Cardiac muscle cell (in vitro differentiated cells and primary cell): ENCODE measurements at regions not wholly inside any gene's neighbourhood (a gene's known extent, or its start where the extent isn't known, plus 50 kb on each side); places are given as distances from the start of the nearest gene placed in this dataset.

Experiments
- DNase-seq, 2 donors: peaks; one replicate each; pipeline versions ENCODE4 v3.0.0 to v3.0.0-alpha.2; 2010 to 2017; ENCODE audit warnings: low read depth in 1 of 2, low spot score in 1 of 2
- H3K27ac ChIP-seq: fragments of 200-600 bp; sonication (generic); 2 replicates; pipeline ENCODE4 v1.5.1; 2016
- H3K27me3 ChIP-seq: fragments of 200-600 bp; sonication (generic); 2 replicates; pipeline ENCODE4 v1.6.0; 2016; ENCODE audit warnings: control low read depth
- H3K36me3 ChIP-seq: fragments of 200-600 bp; sonication (generic); 2 replicates; pipeline ENCODE4 v1.5.1; 2016; ENCODE audit warnings: control low read depth
- H3K4me1 ChIP-seq: fragments of 200-600 bp; sonication (generic); 2 replicates; pipeline ENCODE4 v1.8.1; 2017; ENCODE audit warnings: low read depth, mild to moderate bottlenecking, mixed run types
- H3K4me3 ChIP-seq: fragments of 200-600 bp; sonication (generic); 2 replicates; pipeline ENCODE4 v1.5.1; 2016; ENCODE audit warnings: mild to moderate bottlenecking
- H3K9me3 ChIP-seq: fragments of 200-600 bp; sonication (generic); 2 replicates; pipeline ENCODE4 v1.5.1; 2017; ENCODE audit warnings: low read depth, mild to moderate bottlenecking, control low read depth
- TF ChIP-seq, protein P1 (sequence below): IDR thresholded peaks from 2 replicates; pipeline ENCODE4 v1.5.1; 2012; ENCODE audit warnings: low read depth, mild to moderate bottlenecking, low read length

GRCh38 chr4:64559571-64559970 lies 150.3 kb upstream of the TECRL start:
- Histone ChIP-seq H3K27ac (no peak overlapping the region), H3K4me3 (no peak overlapping the region)

DNA sequence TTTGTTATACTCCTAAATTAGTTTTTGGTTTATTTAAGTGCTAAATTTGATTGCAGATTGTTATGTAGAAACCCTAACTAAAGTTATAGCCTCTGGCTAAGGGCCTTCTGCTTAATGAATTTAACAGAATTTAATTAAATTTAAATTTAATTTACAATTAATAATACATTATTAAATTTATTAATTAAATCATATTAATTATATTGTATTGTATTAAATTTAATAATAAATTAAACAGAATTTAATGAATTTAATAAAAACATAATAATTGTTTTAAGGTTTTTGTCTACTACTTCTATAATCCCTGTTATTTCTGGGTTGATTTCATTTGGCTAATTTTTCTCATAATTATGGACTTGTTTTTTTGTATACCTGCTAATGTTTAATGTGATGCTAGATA lies 141.9 kb upstream of the TECRL start:
- no peaks in the 10 kb centered on the region for H3K9me3 ChIP-seq
- H3K36me3 ChIP-seq = no peaks in the 10 kb centered on the region
- H3K27me3 ChIP-seq = no peaks in the 10 kb centered on the region
- TF ChIP-seq, protein P1, sequence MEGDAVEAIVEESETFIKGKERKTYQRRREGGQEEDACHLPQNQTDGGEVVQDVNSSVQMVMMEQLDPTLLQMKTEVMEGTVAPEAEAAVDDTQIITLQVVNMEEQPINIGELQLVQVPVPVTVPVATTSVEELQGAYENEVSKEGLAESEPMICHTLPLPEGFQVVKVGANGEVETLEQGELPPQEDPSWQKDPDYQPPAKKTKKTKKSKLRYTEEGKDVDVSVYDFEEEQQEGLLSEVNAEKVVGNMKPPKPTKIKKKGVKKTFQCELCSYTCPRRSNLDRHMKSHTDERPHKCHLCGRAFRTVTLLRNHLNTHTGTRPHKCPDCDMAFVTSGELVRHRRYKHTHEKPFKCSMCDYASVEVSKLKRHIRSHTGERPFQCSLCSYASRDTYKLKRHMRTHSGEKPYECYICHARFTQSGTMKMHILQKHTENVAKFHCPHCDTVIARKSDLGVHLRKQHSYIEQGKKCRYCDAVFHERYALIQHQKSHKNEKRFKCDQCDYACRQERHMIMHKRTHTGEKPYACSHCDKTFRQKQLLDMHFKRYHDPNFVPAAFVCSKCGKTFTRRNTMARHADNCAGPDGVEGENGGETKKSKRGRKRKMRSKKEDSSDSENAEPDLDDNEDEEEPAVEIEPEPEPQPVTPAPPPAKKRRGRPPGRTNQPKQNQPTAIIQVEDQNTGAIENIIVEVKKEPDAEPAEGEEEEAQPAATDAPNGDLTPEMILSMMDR = no peak
- H3K4me1 ChIP-seq = no peaks in the 10 kb centered on the region
- no peak overlapping the region for H3K4me3 ChIP-seq
- no peak for DNase-seq
- H3K27ac ChIP-seq = no peak overlapping the region

More at GRCh38 chr4:64559571-64559970, 150.3 kb upstream of the TECRL start:
- Histone ChIP-seq H3K27me3 (no peaks in the 10 kb centered on the region), H3K9me3 (no peaks in the 10 kb centered on the region), H3K4me1 (no peaks in the 10 kb centered on the region), H3K36me3 (no peaks in the 10 kb centered on the region)
- DNase-seq = no peak
- TF ChIP-seq, protein P1 = no peak

DNA sequence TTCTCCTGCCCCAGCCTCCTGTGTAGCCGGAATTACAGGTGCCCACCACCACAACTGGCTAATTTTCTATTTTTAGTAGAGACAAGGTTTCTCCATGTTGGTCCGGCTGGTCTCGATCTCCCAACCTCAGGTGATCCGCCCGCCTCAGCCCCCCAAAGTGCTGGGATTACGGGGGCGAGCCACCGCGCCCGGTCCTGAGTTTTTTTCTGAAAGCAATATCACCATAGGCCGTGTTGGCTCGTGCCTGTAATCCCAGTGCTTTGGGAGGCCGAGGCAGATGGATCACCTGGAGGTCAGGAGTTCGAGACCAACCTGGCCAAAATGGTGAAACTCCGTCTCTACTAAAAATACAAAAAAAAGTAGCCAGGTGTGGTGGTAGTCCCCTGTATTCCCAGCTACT lies 136.3 kb upstream of the TECRL start:
- H3K9me3 ChIP-seq = no peaks in the 10 kb centered on the region
- H3K4me1 ChIP-seq = no peaks in the 10 kb centered on the region
- TF ChIP-seq, protein P1 = no peak
- no peaks in the 10 kb centered on the region for H3K36me3 ChIP-seq
- no peaks in the 10 kb centered on the region for H3K27me3 ChIP-seq
- no peak for DNase-seq
- no peak overlapping the region for H3K27ac ChIP-seq
- H3K4me3 ChIP-seq = no peak overlapping the region

- Histone ChIP-seq H3K4me1 (peaks cover 8% of the 10 kb centered on the region), H3K36me3 (no peaks in the 10 kb centered on the region), H3K4me3 (no peak overlapping the region), H3K9me3 (no peaks in the 10 kb centered on the region), H3K27me3 (no peaks in the 10 kb centered on the region), H3K27ac (peak overlapping the region; percentile 31)
- TF ChIP-seq, protein P1 = peak; percentile 82
- DNase-seq = peak; percentile 75 to 80
Observed at GRCh38 chr4:64539234-64539849, 130.1 kb upstream of the TECRL start.

GRCh38 chr4:64538219-64538618 lies 129.0 kb upstream of the TECRL start:
- Histone ChIP-seq H3K9me3 (no peaks in the 10 kb centered on the region), H3K4me3 (no peak overlapping the region), H3K36me3 (no peaks in the 10 kb centered on the region), H3K27me3 (no peaks in the 10 kb centered on the region), H3K4me1 (peaks cover 8% of the 10 kb centered on the region), H3K27ac (no peak overlapping the region)
- TF ChIP-seq, protein P1 = no peak
- DNase-seq = no peak
